Caco-2 (cell line): ENCODE measurements at regions not wholly inside any gene's neighbourhood (a gene's known extent, or its start where the extent isn't known, plus 50 kb on each side); places are given as distances from the start of the nearest gene placed in this dataset.

Experiments used
- BruUV-seq: library from RNA; stranded (reverse); fragments of 400-500 nt; replicated peaks from 2 replicates; lab custom pipeline; 2021; lab: Mats Ljungman, UMichigan
- CTCF ChIA-PET: fragments of 300-600 bp; sonication (Branson Sonifier 250); formaldehyde crosslinking; loops from one replicate; lab custom pipeline; 2022; ENCODE audit warnings: antibody characterized with exemption; lab: Charles Lee
- POLR2A ChIA-PET: fragments of 300-600 bp; sonication (Branson Sonifier 250); formaldehyde crosslinking; loops from one replicate; lab custom pipeline; 2022; ENCODE audit warnings: antibody characterized with exemption; lab: Charles Lee
- DNase-seq, 2 experiments: peaks; one replicate each; pipeline versions ENCODE4 v3.0.0 to v3.0.0-alpha.2; 2020 to 2022
- H3K27me3 ChIP-seq: replicated peaks from 2 replicates; pipeline ENCODE4 v1.6.0; 2011; ENCODE audit warnings: low read length; ENCODE audit not compliant: control insufficient read depth, insufficient read depth
- H3K36me3 ChIP-seq: 2 replicates; pipeline ENCODE4 v1.5.1; 2011; ENCODE audit warnings: low read length; ENCODE audit not compliant: control insufficient read depth, insufficient read depth
- H3K4me1 ChIP-seq: fragments of 250-450 bp; sonication (Bioruptor Pico); 2 replicates; pipeline ENCODE4 v1.5.1; 2020; ENCODE audit warnings: mild to moderate bottlenecking
- H3K4me3 ChIP-seq: 2 replicates; pipeline ENCODE4 v1.5.1; 2011; ENCODE audit warnings: low read depth, mild to moderate bottlenecking, control low read depth, low read length
- H3K9me3 ChIP-seq: fragments of 250-450 bp; sonication (Bioruptor Pico); 2 replicates; pipeline ENCODE4 v1.5.1; 2020; ENCODE audit warnings: mild to moderate bottlenecking, moderate library complexity
- H3K27ac Mint-ChIP-seq: one replicate; pipeline ENCODE4 v1.8.0; 2022; ENCODE audit warnings: mixed read lengths; ENCODE audit not compliant: unreplicated experiment
- H3K27me3 Mint-ChIP-seq: one replicate; pipeline ENCODE4 v1.8.0; 2022; ENCODE audit warnings: mixed read lengths; ENCODE audit not compliant: insufficient read depth, unreplicated experiment
- H3K36me3 Mint-ChIP-seq: one replicate; pipeline ENCODE4 v1.8.0; 2022; ENCODE audit warnings: mild to moderate bottlenecking, mixed read lengths; ENCODE audit not compliant: insufficient read depth, unreplicated experiment
- H3K4me1 Mint-ChIP-seq: one replicate; pipeline ENCODE4 v1.8.0; 2022; ENCODE audit warnings: low read depth, mixed read lengths; ENCODE audit not compliant: unreplicated experiment
- H3K4me3 Mint-ChIP-seq: one replicate; pipeline ENCODE4 v1.8.0; 2022; ENCODE audit warnings: mild to moderate bottlenecking, moderate library complexity, mixed read lengths; ENCODE audit not compliant: unreplicated experiment
- H3K9me3 Mint-ChIP-seq: one replicate; pipeline ENCODE4 v1.8.0; 2022; ENCODE audit warnings: mixed read lengths; ENCODE audit not compliant: unreplicated experiment
- CTCF ChIP-seq, 2 experiments: fragments of 200-600 bp in 1 of 2; IDR thresholded peaks; 1 replicate in 1 of 2; 2 replicates in 1 of 2; pipeline versions ENCODE4 v1.5.1 to v1.8.0; 2011 to 2022; ENCODE audit warnings: antibody characterized with exemption in 1 of 2, control low read depth in 1 of 2, inconsistent platforms in 1 of 2, low read depth in 1 of 2, low read length in 1 of 2, mild to moderate bottlenecking in 1 of 2, moderate library complexity in 1 of 2; ENCODE audit not compliant: insufficient read depth in 1 of 2, severe bottlenecking in 1 of 2, unreplicated experiment in 1 of 2
- intact Hi-C: fragments of 100-400 bp; cut with micrococcal nuclease; formaldehyde crosslinking; loops from one replicate; pipeline ENCODE4 v1.10.0; 2022; ENCODE audit not compliant: unreplicated experiment

- no peaks in the 10 kb centered on the region for H3K4me1 Mint-ChIP-seq
- no TSS peak for BruUV-seq
Measured at GRCh38 chr3:10741891-10742671, 73.9 kb upstream of the SLC6A11 start.

GRCh38 chr3:10743366-10744097, 72.5 kb upstream of the SLC6A11 start:
- no peak overlapping the region for H3K27ac Mint-ChIP-seq
- Histone ChIP-seq H3K36me3 (no peaks in the 10 kb centered on the region), H3K27me3 (no peaks in the 10 kb centered on the region), H3K4me3 (no peak overlapping the region), H3K9me3 (no peaks in the 10 kb centered on the region), H3K4me1 (no peaks in the 10 kb centered on the region)
- peaks cover 13% of the 10 kb centered on the region for H3K27me3 Mint-ChIP-seq
- BruUV-seq, result no TSS peak
- H3K9me3 Mint-ChIP-seq, result no peaks in the 10 kb centered on the region
- intact Hi-C loops, result no loop called here
- DNase-seq, result no peak
- POLR2A ChIA-PET, result no interaction called here
- TF ChIP-seq CTCF (IDR thresholded peaks at IDR 0.05; ENCODE audit: insufficient read depth in 1 of 2, low read depth in 1 of 2, low read length in 1 of 2, severe bottlenecking in 1 of 2, unreplicated experiment in 1 of 2), result no peak
- no peaks in the 10 kb centered on the region for H3K4me1 Mint-ChIP-seq
- no peak overlapping the region for H3K4me3 Mint-ChIP-seq
- CTCF ChIA-PET, result no interaction called here
- H3K36me3 Mint-ChIP-seq, result no peaks in the 10 kb centered on the region

More at GRCh38 chr3:10741891-10742671, 73.9 kb upstream of the SLC6A11 start:
- Histone ChIP-seq H3K36me3 (no peaks in the 10 kb centered on the region), H3K4me3 (no peak overlapping the region), H3K4me1 (no peaks in the 10 kb centered on the region), H3K27me3 (no peaks in the 10 kb centered on the region), H3K9me3 (no peaks in the 10 kb centered on the region)
- DNase-seq, result no peak
- ChIA-PET CTCF (no interaction called here), POLR2A (no interaction called here)
- no peaks in the 10 kb centered on the region for H3K9me3 Mint-ChIP-seq
- H3K27me3 Mint-ChIP-seq, result peaks cover 21% of the 10 kb centered on the region
- no peak overlapping the region for H3K27ac Mint-ChIP-seq
- H3K36me3 Mint-ChIP-seq, result no peaks in the 10 kb centered on the region
- H3K4me3 Mint-ChIP-seq, result no peak overlapping the region
- no peak for TF ChIP-seq CTCF (IDR thresholded peaks at IDR 0.05; ENCODE audit: insufficient read depth in 1 of 2, low read depth in 1 of 2, low read length in 1 of 2, severe bottlenecking in 1 of 2, unreplicated experiment in 1 of 2)
- intact Hi-C loops, result no loop called here

GRCh38 chr3:10744098-10744465, 71.9 kb upstream of the SLC6A11 start:
- no peak overlapping the region for H3K27ac Mint-ChIP-seq
- no peak overlapping the region for H3K4me3 Mint-ChIP-seq
- ChIA-PET POLR2A (no interaction called here), CTCF (no interaction called here)
- Histone ChIP-seq H3K4me3 (no peak overlapping the region), H3K27me3 (no peaks in the 10 kb centered on the region), H3K4me1 (no peaks in the 10 kb centered on the region), H3K36me3 (no peaks in the 10 kb centered on the region), H3K9me3 (no peaks in the 10 kb centered on the region)
- no peaks in the 10 kb centered on the region for H3K36me3 Mint-ChIP-seq
- no TSS peak for BruUV-seq
- no peaks in the 10 kb centered on the region for H3K9me3 Mint-ChIP-seq
- peaks cover 13% of the 10 kb centered on the region for H3K27me3 Mint-ChIP-seq
- TF ChIP-seq CTCF (IDR thresholded peaks at IDR 0.05; ENCODE audit: insufficient read depth in 1 of 2, low read depth in 1 of 2, low read length in 1 of 2, severe bottlenecking in 1 of 2, unreplicated experiment in 1 of 2), result peak; percentile 11 to 43
- no peaks in the 10 kb centered on the region for H3K4me1 Mint-ChIP-seq
- DNase-seq, result peak; percentile 49 to 50
- intact Hi-C loops, result no loop called here
